WTC11 (cell line): ENCODE measurements at regions not wholly inside any gene's neighbourhood (a gene's known extent, or its start where the extent isn't known, plus 50 kb on each side); places are given as distances from the start of the nearest gene placed in this dataset.

ENCODE experiments used
- CBFB ChIP-seq: sonication (generic); formaldehyde crosslinking; IDR thresholded peaks from 2 replicates; pipeline ENCODE4 v1.8.1; 2022; ENCODE audit warnings: mild to moderate bottlenecking, low read depth, missing genetic modification reagents
- MYBL2 ChIP-seq: sonication (generic); formaldehyde crosslinking; IDR thresholded peaks from 2 replicates; pipeline ENCODE4 v1.8.1; 2023; ENCODE audit warnings: mild to moderate bottlenecking, moderate library complexity, missing genetic modification reagents
- SMAD3 ChIP-seq: sonication (generic); formaldehyde crosslinking; IDR thresholded peaks from 2 replicates; pipeline ENCODE4 v1.8.0; 2022; ENCODE audit warnings: missing genetic modification reagents, mild to moderate bottlenecking, borderline replicate concordance
- TEAD4 ChIP-seq: sonication (generic); formaldehyde crosslinking; IDR thresholded peaks from 2 replicates; pipeline ENCODE4 v1.8.0; 2022; ENCODE audit warnings: mild to moderate bottlenecking, missing genetic modification reagents
- ZNF232 ChIP-seq: sonication (generic); formaldehyde crosslinking; IDR thresholded peaks from 2 replicates; pipeline ENCODE4 v1.8.0; 2022; ENCODE audit warnings: mild to moderate bottlenecking, missing genetic modification reagents
- TF ChIP-seq, protein P1 (sequence below): sonication (generic); formaldehyde crosslinking; IDR thresholded peaks from 2 replicates; pipeline ENCODE4 v1.8.1; 2023; ENCODE audit warnings: mild to moderate bottlenecking, missing genetic modification reagents, moderate library complexity
- TF ChIP-seq, protein P2 (sequence below): fragments of 200-600 bp; IDR thresholded peaks from 2 replicates; pipeline ENCODE4 v1.8.0; 2022; ENCODE audit warnings: antibody characterized with exemption
- TF ChIP-seq, protein P3 (sequence below): fragments of 250-450 bp; sonication (Bioruptor Pico); IDR thresholded peaks from 2 replicates; pipeline ENCODE4 v1.9.0; 2021; ENCODE audit warnings: moderate library complexity, mild to moderate bottlenecking, inconsistent platforms, borderline replicate concordance
- TF ChIP-seq, protein P4 (sequence below): sonication (generic); formaldehyde crosslinking; conservative IDR thresholded peaks from 2 replicates; pipeline ENCODE4 v1.8.1; 2022; ENCODE audit warnings: mild to moderate bottlenecking, missing genetic modification reagents
- TF ChIP-seq, protein P5 (sequence below): sonication (generic); formaldehyde crosslinking; IDR thresholded peaks from 2 replicates; pipeline ENCODE4 v1.8.0; 2022; ENCODE audit warnings: mild to moderate bottlenecking, missing genetic modification reagents
- TF ChIP-seq, protein P6 (sequence below): sonication (generic); formaldehyde crosslinking; IDR thresholded peaks from 2 replicates; pipeline ENCODE4 v1.8.0; 2023; ENCODE audit warnings: missing genetic modification reagents

DNA sequence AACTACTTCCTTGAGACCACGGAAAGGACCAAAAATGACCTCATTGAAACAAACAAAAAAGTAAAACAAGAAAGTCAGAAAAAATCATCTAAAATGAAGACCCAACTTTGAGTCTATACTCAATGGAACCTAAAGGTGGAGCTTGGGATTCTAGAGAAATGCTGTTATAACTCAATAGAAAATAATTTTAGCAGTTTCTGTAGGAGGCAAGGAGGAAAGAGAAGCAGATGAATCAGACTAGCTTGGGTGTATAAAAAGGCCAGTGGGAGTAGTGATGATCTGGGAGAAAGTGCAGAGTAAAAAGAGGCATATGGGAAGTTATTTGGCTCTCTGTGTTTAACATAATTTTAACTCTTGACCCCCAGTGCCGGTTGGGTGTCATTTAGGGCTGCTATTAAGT lies 94.4 kb downstream of the TMCO5A start:
- TF ChIP-seq, protein P1, sequence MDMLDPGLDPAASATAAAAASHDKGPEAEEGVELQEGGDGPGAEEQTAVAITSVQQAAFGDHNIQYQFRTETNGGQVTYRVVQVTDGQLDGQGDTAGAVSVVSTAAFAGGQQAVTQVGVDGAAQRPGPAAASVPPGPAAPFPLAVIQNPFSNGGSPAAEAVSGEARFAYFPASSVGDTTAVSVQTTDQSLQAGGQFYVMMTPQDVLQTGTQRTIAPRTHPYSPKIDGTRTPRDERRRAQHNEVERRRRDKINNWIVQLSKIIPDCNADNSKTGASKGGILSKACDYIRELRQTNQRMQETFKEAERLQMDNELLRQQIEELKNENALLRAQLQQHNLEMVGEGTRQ (CRISPR knock-in tag), result no peak
- TF ChIP-seq, protein P2, sequence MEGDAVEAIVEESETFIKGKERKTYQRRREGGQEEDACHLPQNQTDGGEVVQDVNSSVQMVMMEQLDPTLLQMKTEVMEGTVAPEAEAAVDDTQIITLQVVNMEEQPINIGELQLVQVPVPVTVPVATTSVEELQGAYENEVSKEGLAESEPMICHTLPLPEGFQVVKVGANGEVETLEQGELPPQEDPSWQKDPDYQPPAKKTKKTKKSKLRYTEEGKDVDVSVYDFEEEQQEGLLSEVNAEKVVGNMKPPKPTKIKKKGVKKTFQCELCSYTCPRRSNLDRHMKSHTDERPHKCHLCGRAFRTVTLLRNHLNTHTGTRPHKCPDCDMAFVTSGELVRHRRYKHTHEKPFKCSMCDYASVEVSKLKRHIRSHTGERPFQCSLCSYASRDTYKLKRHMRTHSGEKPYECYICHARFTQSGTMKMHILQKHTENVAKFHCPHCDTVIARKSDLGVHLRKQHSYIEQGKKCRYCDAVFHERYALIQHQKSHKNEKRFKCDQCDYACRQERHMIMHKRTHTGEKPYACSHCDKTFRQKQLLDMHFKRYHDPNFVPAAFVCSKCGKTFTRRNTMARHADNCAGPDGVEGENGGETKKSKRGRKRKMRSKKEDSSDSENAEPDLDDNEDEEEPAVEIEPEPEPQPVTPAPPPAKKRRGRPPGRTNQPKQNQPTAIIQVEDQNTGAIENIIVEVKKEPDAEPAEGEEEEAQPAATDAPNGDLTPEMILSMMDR, result no peak
- TF ChIP-seq SMAD3 (CRISPR knock-in tag) (no peak), MYBL2 (no peak), TEAD4 (CRISPR knock-in tag) (no peak), ZNF232 (CRISPR knock-in tag) (no peak), CBFB (CRISPR knock-in tag) (no peak)
- TF ChIP-seq, protein P3, sequence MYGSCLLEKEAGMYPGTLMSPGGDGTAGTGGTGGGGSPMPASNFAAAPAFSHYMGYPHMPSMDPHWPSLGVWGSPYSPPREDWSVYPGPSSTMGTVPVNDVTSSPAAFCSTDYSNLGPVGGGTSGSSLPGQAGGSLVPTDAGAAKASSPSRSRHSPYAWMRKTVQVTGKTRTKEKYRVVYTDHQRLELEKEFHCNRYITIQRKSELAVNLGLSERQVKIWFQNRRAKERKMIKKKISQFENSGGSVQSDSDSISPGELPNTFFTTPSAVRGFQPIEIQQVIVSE, result no peak
- TF ChIP-seq, protein P4, sequence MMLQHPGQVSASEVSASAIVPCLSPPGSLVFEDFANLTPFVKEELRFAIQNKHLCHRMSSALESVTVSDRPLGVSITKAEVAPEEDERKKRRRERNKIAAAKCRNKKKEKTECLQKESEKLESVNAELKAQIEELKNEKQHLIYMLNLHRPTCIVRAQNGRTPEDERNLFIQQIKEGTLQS, result no peak
- TF ChIP-seq, protein P5, sequence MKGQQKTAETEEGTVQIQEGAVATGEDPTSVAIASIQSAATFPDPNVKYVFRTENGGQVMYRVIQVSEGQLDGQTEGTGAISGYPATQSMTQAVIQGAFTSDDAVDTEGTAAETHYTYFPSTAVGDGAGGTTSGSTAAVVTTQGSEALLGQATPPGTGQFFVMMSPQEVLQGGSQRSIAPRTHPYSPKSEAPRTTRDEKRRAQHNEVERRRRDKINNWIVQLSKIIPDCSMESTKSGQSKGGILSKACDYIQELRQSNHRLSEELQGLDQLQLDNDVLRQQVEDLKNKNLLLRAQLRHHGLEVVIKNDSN (CRISPR knock-in tag), result no peak
- TF ChIP-seq, protein P6, sequence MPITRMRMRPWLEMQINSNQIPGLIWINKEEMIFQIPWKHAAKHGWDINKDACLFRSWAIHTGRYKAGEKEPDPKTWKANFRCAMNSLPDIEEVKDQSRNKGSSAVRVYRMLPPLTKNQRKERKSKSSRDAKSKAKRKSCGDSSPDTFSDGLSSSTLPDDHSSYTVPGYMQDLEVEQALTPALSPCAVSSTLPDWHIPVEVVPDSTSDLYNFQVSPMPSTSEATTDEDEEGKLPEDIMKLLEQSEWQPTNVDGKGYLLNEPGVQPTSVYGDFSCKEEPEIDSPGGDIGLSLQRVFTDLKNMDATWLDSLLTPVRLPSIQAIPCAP (CRISPR knock-in tag), result no peak
